Epithelial cell of proximal tubule (primary cell): ENCODE measurements at regions not wholly inside any gene's neighbourhood (a gene's known extent, or its start where the extent isn't known, plus 50 kb on each side); places are given as distances from the start of the nearest gene placed in this dataset.

Experiments
- DNase-seq: peaks from one replicate; pipeline ENCODE4 v3.0.0-alpha.2; 2011; ENCODE audit warnings: low read depth
- H3K4me3 ChIP-seq: 2 replicates; pipeline ENCODE4 v1.5.1; 2011; ENCODE audit warnings: low read depth, mild to moderate bottlenecking, low read length
- CTCF ChIP-seq: conservative IDR thresholded peaks from 2 replicates; pipeline ENCODE4 v1.5.1; 2012; ENCODE audit warnings: low read depth, mild to moderate bottlenecking, low read length

- DNase-seq = no peak
- H3K4me3 ChIP-seq = no peak overlapping the region
- TF ChIP-seq CTCF = no peak
Observed at GRCh38 chr13:58592786-58593185, 961.2 kb downstream of the PCDH17 start.

- DNase-seq = no peak
- H3K4me3 ChIP-seq = no peak overlapping the region
- no peak for TF ChIP-seq CTCF
Observed at GRCh38 chr13:58594747-58595600, 963.4 kb downstream of the PCDH17 start.

GRCh38 chr13:58597552-58597951, 966.0 kb downstream of the PCDH17 start:
- TF ChIP-seq CTCF = no peak
- H3K4me3 ChIP-seq = no peak overlapping the region
- DNase-seq = no peak

- no peak for TF ChIP-seq CTCF
- no peak overlapping the region for H3K4me3 ChIP-seq
- DNase-seq = no peak
Observed at GRCh38 chr13:58598241-58598640, 966.7 kb downstream of the PCDH17 start.

- no peak for DNase-seq
- no peak for TF ChIP-seq CTCF
- no peak overlapping the region for H3K4me3 ChIP-seq
Observed at GRCh38 chr13:58611117-58611516, 979.6 kb downstream of the PCDH17 start.

GRCh38 chr13:58617880-58618665, 986.5 kb downstream of the PCDH17 start:
- no peak for TF ChIP-seq CTCF
- H3K4me3 ChIP-seq = no peak overlapping the region
- no peak for DNase-seq
